DND-41 (cell line): ENCODE measurements at regions not wholly inside any gene's neighbourhood (a gene's known extent, or its start where the extent isn't known, plus 50 kb on each side); places are given as distances from the start of the nearest gene placed in this dataset.

Experiments used
- EZH2 ChIP-seq: IDR thresholded peaks from 3 replicates; pipeline ENCODE4 v1.6.1; 2012; ENCODE audit warnings: borderline replicate concordance, low read depth, mild to moderate bottlenecking, moderate library complexity, low read length, inconsistent platforms; ENCODE audit not compliant: severe bottlenecking
- TF ChIP-seq, protein P1 (sequence below): IDR thresholded peaks from 2 replicates; pipeline ENCODE4 v1.5.1; 2012; ENCODE audit warnings: borderline replicate concordance, low read length, moderate library complexity, mild to moderate bottlenecking; ENCODE audit not compliant: poor library complexity, severe bottlenecking; ENCODE audit errors: extremely low read depth

DNA sequence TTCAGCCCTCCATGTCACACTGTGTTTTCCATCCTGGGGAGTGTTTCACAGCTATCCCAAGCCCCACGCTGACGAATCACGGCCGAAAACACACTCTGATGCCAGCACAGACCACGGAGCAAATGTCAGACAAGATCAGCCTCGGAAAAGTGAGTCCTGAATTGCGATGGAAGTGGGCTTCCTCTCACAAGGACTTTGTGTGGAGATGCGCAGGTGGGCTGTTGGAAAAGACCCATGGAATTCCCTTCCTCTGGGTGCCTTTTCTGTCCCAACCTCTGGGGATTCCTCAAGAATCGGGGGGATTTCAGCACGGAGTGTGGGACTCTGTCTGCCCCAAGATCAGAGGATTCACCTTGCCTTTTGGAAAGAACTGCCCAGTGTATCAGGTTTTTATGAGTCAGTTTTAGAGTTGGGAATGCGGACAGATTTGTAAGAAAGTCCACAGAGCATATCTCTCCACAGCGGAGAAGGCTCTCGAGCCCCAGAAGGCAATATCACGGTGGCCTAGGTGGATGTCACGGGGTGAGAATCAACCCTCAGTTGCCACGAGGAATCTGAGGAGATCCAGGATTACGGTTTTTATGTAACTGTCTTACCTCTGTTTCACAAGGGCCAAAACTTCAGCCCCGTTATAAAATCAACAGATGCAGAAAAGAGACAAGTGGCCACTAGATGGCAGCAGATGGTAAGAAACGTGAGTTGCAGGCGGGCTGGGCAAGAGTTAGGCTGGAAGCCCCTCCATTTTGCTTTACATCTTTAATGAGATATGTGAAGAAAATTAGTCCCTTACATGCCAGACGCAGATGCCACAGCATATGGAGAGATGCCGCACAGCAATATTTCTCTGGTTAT, 201.9 kb downstream of the DAD1 start:
- TF ChIP-seq, protein P1, sequence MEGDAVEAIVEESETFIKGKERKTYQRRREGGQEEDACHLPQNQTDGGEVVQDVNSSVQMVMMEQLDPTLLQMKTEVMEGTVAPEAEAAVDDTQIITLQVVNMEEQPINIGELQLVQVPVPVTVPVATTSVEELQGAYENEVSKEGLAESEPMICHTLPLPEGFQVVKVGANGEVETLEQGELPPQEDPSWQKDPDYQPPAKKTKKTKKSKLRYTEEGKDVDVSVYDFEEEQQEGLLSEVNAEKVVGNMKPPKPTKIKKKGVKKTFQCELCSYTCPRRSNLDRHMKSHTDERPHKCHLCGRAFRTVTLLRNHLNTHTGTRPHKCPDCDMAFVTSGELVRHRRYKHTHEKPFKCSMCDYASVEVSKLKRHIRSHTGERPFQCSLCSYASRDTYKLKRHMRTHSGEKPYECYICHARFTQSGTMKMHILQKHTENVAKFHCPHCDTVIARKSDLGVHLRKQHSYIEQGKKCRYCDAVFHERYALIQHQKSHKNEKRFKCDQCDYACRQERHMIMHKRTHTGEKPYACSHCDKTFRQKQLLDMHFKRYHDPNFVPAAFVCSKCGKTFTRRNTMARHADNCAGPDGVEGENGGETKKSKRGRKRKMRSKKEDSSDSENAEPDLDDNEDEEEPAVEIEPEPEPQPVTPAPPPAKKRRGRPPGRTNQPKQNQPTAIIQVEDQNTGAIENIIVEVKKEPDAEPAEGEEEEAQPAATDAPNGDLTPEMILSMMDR = peak; percentile 77
- TF ChIP-seq EZH2 = no peak
